ENCODE measurements at regions not wholly inside any gene's neighbourhood (a gene's known extent, or its start where the extent isn't known, plus 50 kb on each side); places are given as distances from the start of the nearest gene placed in this dataset.

- WGBS, 2 donors, result 68 to 70% methylated on average over 1 of the region's 1 CpG
- no peak overlapping the region for H3K27ac ChIP-seq (ENCODE audit: low read depth in 1 of 2, low read length in 1 of 2)
- peaks cover 0 to 1% (median 0%) of the 10 kb centered on the region in 4 donors for H3K9me3 ChIP-seq (ENCODE audit: control insufficient read depth in 4 of 4, insufficient read depth in 3 of 4, low read length in 3 of 4)
- H3K9ac ChIP-seq (ENCODE audit: insufficient read depth in 1 of 2, low read length in 2 of 2), result no peak overlapping the region
- H3K4me3 ChIP-seq, result no peak overlapping the region
- ATAC-seq (ENCODE audit: insufficient read depth, low FRiP score) (no peak), DNase-seq (no peak)
- TF ChIP-seq CTCF (IDR thresholded peaks at IDR 0.05; ENCODE audit: control extremely low read depth, extremely low read depth), result no peak
- H3K27me3 ChIP-seq (ENCODE audit: control insufficient read depth in 3 of 3, insufficient read depth in 3 of 3, low read length in 2 of 3), result no peaks in the 10 kb centered on the region
- no peaks in the 10 kb centered on the region for H3K36me3 ChIP-seq (ENCODE audit: control insufficient read depth in 4 of 4, insufficient read depth in 4 of 4, low read length in 4 of 4)
- H3K4me1 ChIP-seq (ENCODE audit: control insufficient read depth in 5 of 5, insufficient read depth in 5 of 5, low read length in 5 of 5), result no peaks in the 10 kb centered on the region
These were observed 319.1 kb downstream of the C4orf33 start for GRCh38 chr4:129415004-129415403.

- H3K9me3 ChIP-seq (ENCODE audit: control insufficient read depth in 4 of 4, insufficient read depth in 3 of 4, low read length in 3 of 4), result peaks cover 0 to 1% (median 0%) of the 10 kb centered on the region in 4 donors
- H3K4me3 ChIP-seq, result no peak overlapping the region
- WGBS, 2 donors, result 57 to 59% methylated on average over 1 of the region's 1 CpG
- no peak overlapping the region for H3K27ac ChIP-seq (ENCODE audit: low read depth in 1 of 2, low read length in 1 of 2)
- no peaks in the 10 kb centered on the region for H3K27me3 ChIP-seq (ENCODE audit: control insufficient read depth in 3 of 3, insufficient read depth in 3 of 3, low read length in 2 of 3)
- DNase-seq, result no peak
- H3K4me1 ChIP-seq (ENCODE audit: control insufficient read depth in 5 of 5, insufficient read depth in 5 of 5, low read length in 5 of 5), result no peaks in the 10 kb centered on the region
- no peaks in the 10 kb centered on the region for H3K36me3 ChIP-seq (ENCODE audit: control insufficient read depth in 4 of 4, insufficient read depth in 4 of 4, low read length in 4 of 4)
- no peak for TF ChIP-seq CTCF (IDR thresholded peaks at IDR 0.05; ENCODE audit: control extremely low read depth, extremely low read depth)
- no peak overlapping the region for H3K9ac ChIP-seq (ENCODE audit: insufficient read depth in 1 of 2, low read length in 2 of 2)
- no peak for ATAC-seq (ENCODE audit: insufficient read depth, low FRiP score)
These were observed 324.7 kb downstream of the C4orf33 start for GRCh38 chr4:129420637-129421036.

GRCh38 chr4:129422277-129422676 lies 326.3 kb downstream of the C4orf33 start:
- H3K4me3 ChIP-seq, result no peak overlapping the region
- no peaks in the 10 kb centered on the region for H3K4me1 ChIP-seq (ENCODE audit: control insufficient read depth in 5 of 5, insufficient read depth in 5 of 5, low read length in 5 of 5)
- ATAC-seq (ENCODE audit: insufficient read depth, low FRiP score) (no peak), DNase-seq (no peak)
- H3K9me3 ChIP-seq (ENCODE audit: control insufficient read depth in 4 of 4, insufficient read depth in 3 of 4, low read length in 3 of 4), result no peaks in the 10 kb centered on the region
- no peak overlapping the region for H3K27ac ChIP-seq (ENCODE audit: low read depth in 1 of 2, low read length in 1 of 2)
- no peak for TF ChIP-seq CTCF (IDR thresholded peaks at IDR 0.05; ENCODE audit: control extremely low read depth, extremely low read depth)
- no peak overlapping the region for H3K9ac ChIP-seq (ENCODE audit: insufficient read depth in 1 of 2, low read length in 2 of 2)
- H3K36me3 ChIP-seq (ENCODE audit: control insufficient read depth in 4 of 4, insufficient read depth in 4 of 4, low read length in 4 of 4), result no peaks in the 10 kb centered on the region
- H3K27me3 ChIP-seq (ENCODE audit: control insufficient read depth in 3 of 3, insufficient read depth in 3 of 3, low read length in 2 of 3), result no peaks in the 10 kb centered on the region

GRCh38 chr4:129428454-129428853 lies 332.5 kb downstream of the C4orf33 start:
- no peak overlapping the region for H3K4me3 ChIP-seq
- H3K9me3 ChIP-seq (ENCODE audit: control insufficient read depth in 4 of 4, insufficient read depth in 3 of 4, low read length in 3 of 4), result no peaks in the 10 kb centered on the region

More at GRCh38 chr4:129428454-129428853, 332.5 kb downstream of the C4orf33 start:
- Histone ChIP-seq H3K9ac (ENCODE audit: insufficient read depth in 1 of 2, low read length in 2 of 2) (no peak overlapping the region), H3K4me1 (ENCODE audit: control insufficient read depth in 5 of 5, insufficient read depth in 5 of 5, low read length in 5 of 5) (no peaks in the 10 kb centered on the region), H3K36me3 (ENCODE audit: control insufficient read depth in 4 of 4, insufficient read depth in 4 of 4, low read length in 4 of 4) (no peaks in the 10 kb centered on the region), H3K27ac (ENCODE audit: low read depth in 1 of 2, low read length in 1 of 2) (no peak overlapping the region), H3K27me3 (ENCODE audit: control insufficient read depth in 3 of 3, insufficient read depth in 3 of 3, low read length in 2 of 3) (no peaks in the 10 kb centered on the region)
- ATAC-seq (ENCODE audit: insufficient read depth, low FRiP score) (no peak), DNase-seq (no peak)
- no peak for TF ChIP-seq CTCF (IDR thresholded peaks at IDR 0.05; ENCODE audit: control extremely low read depth, extremely low read depth)
- WGBS, 2 donors, result 70 to 84% methylated on average over 2 of the region's 2 CpGs

Measured in lung (tissue), 11 donors.